GM21717 (cell line): ENCODE measurements at regions not wholly inside any gene's neighbourhood (a gene's known extent, or its start where the extent isn't known, plus 50 kb on each side); places are given as distances from the start of the nearest gene placed in this dataset.

ENCODE experiments used
- ATAC-seq: cut with Tn5 transposase; IDR thresholded peaks from one replicate; pipeline ENCODE4 v1.9.1; 2021; ENCODE audit warnings: mild to moderate bottlenecking, moderate library complexity; ENCODE audit not compliant: unreplicated experiment

DNA sequence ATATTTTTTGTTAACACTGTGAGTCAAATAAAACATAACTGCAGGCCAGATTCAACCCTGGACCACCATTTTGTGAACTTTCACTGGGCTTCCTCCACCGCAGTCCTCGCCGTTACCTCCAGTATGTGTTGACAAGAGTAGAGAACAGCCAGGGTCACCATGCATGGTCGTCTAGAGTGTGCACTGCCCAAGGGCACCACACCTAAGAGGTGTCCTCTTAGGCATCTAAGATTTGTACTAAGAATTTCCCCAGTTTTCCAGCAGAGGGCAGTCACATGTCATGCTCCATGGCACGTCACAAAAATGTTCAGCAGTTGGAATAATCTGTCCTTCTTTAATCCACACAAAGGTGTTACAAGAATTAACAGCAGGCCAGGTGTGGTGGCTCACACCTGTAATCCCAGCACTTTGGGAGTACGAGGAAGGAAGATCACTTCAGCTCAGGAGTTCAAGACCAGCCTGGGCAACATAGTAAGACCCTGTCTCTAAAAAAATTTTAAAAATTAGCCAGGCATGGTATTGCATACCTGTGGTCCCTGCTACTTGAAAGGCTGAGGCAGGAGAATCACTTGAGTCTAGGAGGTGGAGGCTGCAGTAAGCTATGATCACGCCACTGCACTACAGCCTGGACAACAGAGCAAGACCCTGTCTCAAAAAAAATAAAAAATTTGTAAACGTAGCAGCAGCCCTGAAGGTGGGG, 71.2 kb upstream of the FOXK1 start:
- peak; percentile 62 for ATAC-seq

DNA sequence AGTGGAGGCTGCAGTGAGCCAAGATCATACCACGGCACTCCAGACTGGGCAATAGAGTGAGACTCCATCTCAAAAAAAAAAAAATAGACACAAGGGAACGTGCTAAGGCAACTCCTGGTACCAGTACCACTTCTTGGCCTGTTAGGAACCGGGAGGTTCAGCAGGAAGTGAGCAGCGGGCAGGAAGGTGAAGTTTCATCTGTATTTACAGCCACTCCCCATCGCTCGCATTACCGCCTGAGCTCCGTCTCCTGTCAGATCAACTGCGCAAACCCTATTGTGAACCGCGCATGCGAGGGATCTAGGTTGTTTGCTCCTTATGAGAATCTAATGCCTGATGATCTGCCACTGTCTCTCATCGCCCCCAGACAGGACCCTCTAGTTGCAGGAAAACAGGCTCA, 69.9 kb upstream of the FOXK1 start:
- ATAC-seq, result no peak

DNA sequence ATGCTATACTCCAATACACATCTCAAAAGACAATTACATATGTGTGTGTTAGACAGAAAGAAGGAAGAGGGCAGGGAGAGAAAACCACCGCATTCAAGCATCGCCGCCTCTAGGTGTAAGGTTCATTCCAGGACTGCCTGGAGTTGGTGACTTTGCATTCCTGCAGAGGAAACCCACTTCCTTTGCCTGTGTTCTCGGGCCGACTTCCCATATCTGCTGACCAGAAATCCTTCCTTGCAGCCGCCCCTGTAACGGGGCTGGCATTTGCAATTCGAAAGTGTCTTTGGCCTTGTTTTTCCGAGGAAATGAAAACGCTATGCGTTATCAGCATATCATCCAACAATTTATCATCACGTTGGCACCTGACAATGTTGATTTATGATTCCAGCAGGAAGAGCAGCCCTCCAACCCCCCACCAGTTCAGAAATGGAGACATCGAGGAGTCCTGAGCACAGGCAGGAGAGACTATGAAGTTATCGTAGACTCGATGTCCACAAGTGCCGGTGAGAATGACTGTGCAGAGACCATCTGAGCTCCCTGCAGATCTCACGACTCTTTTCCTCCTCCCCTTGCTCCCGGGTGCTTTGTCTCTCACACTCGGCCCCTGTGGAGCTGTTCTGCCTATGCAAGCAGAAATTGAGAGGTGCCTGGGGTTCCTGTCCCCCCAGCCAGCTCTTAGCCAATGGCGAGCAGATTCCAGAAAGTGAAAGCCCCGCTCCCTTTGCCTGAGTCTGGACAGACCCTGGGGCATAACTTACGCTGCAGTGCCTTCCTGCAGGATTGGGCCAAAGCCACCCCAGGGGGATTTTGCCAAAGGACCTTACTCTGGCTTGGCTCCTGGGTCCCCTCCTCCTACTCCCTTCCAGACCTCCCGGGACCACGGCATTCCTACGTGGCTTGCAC, 68.9 kb upstream of the FOXK1 start:
- ATAC-seq, result no peak

DNA sequence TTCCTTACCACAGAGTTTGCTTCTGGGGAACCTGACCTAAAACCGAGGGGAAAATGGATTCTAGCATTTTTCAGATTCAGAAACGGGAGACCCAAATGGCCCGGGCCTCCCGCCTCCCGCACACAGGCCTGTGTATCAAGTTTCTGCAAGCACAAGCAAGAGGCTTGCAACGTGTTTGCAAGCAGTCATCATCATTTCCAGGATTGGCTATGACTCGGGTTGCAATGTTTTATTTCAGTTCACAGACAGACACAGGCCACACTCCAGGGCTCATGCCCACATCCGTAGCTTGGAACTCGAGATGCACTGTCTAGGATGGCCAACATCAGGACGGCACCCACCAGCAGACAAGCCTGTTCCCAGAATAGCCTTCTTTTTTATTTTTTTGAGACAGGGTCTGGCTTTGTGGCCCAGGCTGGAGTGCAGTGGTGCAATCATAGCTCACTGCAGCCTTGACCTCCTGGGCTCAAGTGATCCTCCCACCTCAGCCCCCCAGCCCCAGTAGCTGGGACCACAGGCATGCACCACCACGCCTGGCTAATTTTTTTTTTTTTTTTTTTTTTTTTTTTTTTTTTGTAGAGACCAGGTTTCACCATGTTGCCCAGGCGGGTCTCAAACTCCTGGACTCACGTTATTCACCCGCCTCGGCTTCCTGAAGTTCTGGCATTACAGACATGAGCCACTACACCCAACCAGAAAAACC, 68.1 kb upstream of the FOXK1 start:
- ATAC-seq, result no peak

DNA sequence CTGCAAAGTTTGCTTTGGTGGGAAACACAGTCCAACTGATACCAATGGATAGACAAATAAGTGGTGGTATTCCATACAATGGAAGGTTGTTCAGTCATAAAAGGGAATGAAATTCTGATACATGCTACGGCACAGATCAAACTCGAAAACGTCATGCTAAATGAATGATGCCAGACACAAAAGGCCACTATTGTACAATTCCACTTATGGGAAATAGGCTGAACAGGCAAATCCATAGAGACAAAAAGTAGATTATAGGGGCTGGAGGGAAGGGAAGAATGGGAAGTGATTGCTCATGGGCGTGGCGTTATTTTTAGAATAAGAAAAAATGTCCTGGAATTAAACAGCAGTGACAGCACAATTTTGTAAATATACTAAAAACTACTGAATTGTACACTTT, 66.0 kb upstream of the FOXK1 start:
- ATAC-seq, result no peak

DNA sequence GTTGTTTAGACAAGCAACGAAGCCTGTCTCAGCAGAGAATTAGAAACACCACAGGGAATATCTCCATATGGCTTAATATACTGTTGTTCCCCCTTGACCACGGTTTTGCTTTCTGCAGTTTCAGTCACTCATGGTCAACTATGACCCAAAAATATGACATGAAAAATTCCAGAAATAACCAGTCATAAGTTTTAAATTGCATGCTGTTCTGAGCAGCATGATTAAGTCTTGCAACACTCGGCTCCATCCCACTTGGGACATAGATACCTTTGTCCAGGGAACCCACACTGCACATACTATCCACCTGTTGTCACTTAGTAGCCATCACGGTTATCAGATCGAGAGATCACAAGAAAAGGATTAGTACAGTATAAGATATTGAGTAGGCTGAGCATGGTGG, 60.7 kb upstream of the FOXK1 start:
- no peak for ATAC-seq

DNA sequence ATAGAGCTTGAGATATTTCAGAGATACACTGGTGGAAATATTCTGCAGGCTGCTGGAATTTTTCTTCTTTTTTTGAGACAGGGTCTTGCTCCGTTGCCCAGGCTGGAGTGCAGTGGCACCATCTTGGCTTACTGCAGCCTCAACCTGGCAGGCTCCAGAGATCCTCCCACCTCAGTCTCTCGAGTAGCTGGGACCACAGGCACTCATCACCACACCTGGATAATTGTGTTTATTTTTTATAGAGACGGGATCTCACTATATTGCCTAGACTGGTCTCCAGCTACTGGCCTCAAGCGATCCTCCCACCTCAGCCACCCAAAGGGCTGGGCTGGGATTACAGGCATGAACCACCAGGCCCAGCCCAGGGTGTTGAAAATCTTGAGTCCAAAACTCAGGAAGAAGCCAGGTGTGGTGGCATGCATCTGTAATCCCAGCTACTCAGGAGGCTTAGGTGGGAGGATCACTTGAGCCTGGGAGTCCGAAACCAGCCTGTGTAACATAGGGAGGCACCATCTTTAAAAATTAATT, 55.7 kb upstream of the FOXK1 start:
- no peak for ATAC-seq

DNA sequence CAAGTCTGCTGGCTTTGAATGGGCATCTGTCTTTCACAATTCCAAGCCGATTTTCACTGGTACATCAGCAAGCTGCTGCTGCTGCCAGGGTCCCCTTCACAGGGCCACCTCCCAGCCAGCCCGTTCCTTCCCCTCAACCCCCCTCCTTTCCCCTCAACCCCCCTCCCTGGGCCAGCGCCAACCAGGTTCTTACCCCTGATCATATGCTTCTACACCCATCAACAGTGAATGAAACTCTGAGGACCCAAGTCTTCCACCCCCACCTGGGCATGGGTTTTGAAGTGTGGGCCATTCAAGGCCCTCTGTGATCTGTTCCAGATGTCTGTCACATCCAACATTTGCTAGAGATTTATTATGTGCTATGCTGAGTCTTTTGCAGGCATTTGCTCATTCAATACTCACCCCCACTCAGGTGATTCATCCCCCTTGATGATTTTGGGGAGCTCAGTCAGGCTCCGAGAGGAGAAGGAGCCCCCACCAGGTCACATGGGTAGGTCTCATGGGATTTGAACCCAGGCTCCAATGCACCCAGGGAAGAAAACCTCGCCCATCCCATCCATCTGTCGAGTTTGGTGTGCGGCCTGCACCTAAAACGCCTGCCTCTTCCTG, 52.7 kb upstream of the FOXK1 start:
- ATAC-seq, result no peak

DNA sequence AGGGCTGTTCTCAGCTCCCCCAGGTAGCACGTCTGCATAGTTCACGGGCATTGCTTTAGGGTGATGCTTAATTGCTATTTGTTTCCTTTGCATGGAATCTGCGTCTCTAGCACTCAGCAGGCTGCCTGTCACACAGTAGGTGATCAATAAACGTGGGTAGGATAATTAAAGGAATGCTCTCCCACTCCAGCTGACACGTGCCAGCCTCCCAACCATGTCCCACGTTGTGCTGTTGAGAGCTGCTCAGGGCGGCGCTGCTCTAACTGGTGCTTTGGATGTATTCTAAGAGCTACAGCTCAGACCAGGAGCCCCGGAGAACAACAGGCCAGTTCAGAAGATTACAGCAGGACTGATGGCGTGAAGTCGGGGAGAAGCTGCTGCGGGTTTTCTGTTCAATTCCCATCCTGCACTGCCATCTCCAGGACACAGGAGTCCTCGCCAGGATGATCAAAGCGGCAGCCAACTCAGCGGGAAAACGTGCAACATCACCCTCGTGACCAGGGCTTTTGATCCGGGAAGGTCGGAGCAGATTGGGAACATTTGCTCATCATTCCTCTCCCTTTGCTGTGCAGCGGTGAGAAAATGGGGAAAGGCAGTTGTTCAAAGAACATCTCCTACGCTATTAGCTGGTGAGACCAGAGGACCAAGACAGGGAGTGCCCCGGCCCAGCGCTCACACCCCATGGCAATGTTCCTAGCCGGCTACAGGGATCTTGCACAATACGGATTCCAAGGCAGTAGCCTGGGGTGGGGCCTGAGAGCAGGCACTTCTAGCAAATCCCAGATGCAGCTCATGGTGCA, 50.5 kb upstream of the FOXK1 start:
- no peak for ATAC-seq
